GM12874 (cell line): ENCODE measurements at regions not wholly inside any gene's neighbourhood (a gene's known extent, or its start where the extent isn't known, plus 50 kb on each side); places are given as distances from the start of the nearest gene placed in this dataset.

Source experiments
- TF ChIP-seq, protein P1 (sequence below): IDR thresholded peaks from 2 replicates; pipeline ENCODE4 v1.5.1; 2011; ENCODE audit warnings: low read depth, mild to moderate bottlenecking, control low read depth, low read length, moderate library complexity; ENCODE audit not compliant: insufficient read depth

DNA sequence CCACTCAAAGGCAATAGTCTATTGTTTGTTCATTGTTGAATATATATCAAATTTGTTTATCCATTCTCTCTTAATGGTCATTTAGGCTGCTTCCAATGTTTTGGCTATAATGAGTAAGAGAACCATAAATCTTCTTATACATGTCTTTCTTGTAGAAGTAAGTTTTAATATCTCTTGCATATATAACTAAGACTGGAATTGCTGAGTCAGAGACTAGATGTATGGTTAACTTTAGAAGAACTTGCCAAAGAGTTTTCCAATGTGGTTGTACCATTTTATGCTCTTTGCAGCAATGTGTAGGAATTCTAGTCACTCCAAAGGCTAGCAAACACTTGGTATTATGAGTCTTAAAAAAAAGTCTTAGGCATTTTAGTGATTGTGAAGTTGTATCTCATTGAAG is 610.0 kb upstream of the GCFC2 start:
- TF ChIP-seq, protein P1, sequence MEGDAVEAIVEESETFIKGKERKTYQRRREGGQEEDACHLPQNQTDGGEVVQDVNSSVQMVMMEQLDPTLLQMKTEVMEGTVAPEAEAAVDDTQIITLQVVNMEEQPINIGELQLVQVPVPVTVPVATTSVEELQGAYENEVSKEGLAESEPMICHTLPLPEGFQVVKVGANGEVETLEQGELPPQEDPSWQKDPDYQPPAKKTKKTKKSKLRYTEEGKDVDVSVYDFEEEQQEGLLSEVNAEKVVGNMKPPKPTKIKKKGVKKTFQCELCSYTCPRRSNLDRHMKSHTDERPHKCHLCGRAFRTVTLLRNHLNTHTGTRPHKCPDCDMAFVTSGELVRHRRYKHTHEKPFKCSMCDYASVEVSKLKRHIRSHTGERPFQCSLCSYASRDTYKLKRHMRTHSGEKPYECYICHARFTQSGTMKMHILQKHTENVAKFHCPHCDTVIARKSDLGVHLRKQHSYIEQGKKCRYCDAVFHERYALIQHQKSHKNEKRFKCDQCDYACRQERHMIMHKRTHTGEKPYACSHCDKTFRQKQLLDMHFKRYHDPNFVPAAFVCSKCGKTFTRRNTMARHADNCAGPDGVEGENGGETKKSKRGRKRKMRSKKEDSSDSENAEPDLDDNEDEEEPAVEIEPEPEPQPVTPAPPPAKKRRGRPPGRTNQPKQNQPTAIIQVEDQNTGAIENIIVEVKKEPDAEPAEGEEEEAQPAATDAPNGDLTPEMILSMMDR = no peak

DNA sequence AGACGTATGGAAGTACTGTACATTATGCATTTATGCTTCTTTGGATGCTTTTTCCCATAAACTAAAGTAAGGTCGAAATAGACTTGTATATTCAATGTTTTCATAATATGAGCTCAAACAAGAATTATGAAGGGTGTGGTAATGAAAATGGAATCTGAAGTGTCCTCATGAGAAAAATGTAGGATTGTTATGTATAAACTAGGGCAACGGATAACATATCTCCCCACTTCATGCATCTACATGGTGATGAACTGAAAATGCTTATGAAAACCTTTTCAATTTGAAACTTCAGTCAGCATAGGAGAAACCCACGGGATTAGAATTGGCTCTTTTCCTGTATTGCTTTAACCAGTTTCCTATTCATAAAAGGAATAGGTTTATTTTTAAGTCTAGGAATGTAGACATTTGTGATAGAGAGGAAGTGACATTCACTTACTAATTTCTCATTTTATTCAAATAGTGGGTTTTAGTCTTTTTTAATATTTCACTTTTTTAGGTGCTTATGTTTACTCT is 608.2 kb upstream of the GCFC2 start:
- TF ChIP-seq, protein P1 = no peak

DNA sequence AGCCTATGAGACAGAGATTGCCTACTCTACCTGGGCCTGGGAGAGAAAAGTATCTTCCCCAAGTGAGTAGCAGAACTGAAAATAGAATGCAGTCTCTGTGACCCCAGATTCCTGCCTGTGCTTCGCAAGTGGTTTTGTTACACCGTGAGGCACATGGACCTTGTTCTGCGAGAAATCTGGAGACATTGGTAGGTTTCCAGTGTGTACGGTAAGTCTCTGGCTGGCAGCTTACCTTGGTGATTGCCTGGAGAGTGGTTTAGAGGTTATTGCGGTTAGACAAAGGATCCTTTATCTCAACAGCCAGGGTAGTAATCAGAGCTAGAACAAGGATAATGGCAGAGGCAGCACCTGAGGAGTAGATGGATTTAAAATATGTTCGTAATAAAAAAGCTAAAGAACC is 606.0 kb upstream of the GCFC2 start:
- TF ChIP-seq, protein P1 = no peak

DNA sequence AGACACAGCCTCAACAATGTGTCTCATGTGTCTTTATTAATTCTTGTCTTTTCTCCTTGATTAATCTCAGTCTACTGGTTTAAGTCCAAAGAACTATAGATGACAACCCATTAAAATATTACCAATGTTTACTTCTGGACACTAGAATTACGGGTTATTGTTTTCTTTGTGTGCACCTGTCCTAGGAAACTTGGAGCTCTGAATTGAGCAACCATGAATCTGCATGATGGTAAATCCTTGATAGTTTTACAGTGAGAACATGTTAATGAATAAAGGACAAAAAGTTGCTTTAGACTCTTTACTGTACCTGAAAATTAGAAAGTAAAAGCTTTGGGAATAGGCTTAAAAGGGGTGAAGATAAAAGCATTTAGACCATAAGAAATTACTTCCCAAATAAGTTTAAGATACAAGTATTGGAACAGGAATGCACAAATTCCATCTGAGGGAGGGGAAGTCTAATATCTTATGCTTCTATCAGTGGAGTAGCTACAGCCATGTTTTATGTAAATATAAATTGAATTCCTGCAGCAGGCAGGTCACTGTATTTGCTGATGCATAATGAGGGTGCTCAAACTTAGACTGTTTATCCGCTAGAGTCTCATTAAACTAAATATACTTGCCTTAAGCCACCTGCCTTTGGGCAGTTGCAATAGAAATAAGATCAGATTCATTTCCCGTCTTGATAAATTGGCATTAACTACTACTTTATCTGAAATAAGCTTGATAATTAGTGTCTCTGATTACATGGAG is 603.7 kb upstream of the GCFC2 start:
- TF ChIP-seq, protein P1 = no peak

DNA sequence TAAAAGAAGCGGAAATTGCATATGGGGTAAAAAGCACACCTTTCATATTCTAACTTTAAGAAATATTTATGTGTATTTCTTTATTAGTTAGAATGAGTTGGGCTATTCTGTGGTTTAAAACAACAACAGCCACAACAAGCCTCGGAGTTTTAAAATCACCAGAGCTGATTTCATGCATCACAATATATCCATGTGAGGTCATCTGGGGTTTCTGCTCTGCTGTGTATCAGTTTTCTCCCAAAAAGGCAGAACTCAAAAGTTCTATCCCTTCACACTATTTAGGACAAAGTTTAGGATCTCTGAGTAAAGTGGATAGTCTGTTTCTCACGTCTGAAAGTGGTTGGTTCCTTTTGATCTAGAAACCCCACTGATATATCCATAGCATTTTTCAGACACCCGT is 601.5 kb upstream of the GCFC2 start:
- TF ChIP-seq, protein P1 = no peak

DNA sequence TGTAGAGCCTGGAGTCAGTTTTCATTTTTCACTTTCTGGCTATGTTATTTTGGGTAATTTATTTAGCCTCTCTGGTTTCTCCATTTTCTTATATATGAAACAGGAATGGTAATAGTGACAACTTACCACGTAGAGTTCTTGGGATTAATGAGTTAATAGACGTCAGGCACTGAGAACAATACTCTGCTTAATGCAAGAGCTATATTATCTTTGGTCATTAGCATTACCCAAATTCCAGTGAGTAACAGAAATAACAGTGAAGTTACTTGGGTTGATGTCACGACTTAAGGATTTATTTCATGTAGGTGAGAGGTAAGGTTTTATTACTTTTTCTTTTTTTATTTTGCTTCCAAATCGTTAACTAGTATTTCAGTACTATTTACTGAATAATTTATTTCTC is 601.0 kb upstream of the GCFC2 start:
- TF ChIP-seq, protein P1 = no peak

DNA sequence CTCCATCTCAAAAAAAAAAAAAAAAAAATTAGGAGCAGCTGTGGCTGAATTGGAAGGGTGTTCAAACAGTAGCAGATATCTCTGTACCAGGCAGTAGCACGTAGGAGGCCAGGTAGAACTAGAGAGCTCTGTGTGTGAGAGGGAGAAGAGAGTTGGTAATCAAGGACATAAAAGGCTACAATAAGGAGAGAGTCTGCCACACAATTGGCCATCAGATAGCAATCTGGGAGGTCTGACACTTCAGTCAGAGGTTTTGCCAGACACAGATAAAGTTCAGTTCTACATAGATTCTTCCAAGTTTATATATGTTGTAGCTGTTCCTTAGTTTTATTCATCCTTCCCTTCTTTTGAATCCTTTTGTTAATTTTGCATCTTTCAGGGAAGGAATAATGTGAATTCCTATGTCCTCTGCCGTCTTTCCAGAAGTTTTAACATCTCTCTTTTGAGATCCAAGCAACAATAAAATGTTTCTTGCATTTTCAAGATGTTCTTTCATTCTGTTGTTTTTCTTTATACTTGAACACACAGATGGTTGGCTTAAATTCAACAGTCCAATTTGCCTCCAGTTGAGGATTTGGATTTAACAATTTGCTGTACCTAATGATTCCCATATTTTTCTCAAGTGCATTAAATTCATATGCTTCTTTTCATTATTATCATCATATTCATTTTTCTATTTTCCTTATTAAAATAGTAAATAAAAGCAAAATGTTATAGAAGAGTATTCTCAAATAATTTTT is 600.3 kb upstream of the GCFC2 start:
- TF ChIP-seq, protein P1 = no peak
